Stimulated activated CD4-positive, alpha-beta T cell treated with anti-CD3 and anti-CD28 coated beads, Interleukin-1b, Interleukin-23, amount 100 ng/mL, for 24 hours (primary cell): ENCODE measurements at regions not wholly inside any gene's neighbourhood (a gene's known extent, or its start where the extent isn't known, plus 50 kb on each side); places are given as distances from the start of the nearest gene placed in this dataset.

ENCODE experiments used
- DNase-seq, 4 experiments: peaks; one replicate each; pipeline ENCODE4 v3.0.0-alpha.2; 2020; ENCODE audit warnings: low read depth in 4 of 4, low spot score in 1 of 4

GRCh38 chr12:83198291-83199015 lies 511.7 kb downstream of the TMTC2 start:
- DNase-seq = no peak

- no peak for DNase-seq
Observed at GRCh38 chr12:83197483-83197914, 510.8 kb downstream of the TMTC2 start.

GRCh38 chr12:83196694-83197350 lies 510.1 kb downstream of the TMTC2 start:
- no peak for DNase-seq

- DNase-seq = no peak
Observed at GRCh38 chr12:83190631-83191390, 504.1 kb downstream of the TMTC2 start.

GRCh38 chr12:83186419-83186818 lies 499.7 kb downstream of the TMTC2 start:
- DNase-seq = no peak

- no peak for DNase-seq
Observed at GRCh38 chr12:83185241-83185640, 498.5 kb downstream of the TMTC2 start.
